MG63 (cell line): ENCODE measurements at regions not wholly inside any gene's neighbourhood (a gene's known extent, or its start where the extent isn't known, plus 50 kb on each side); places are given as distances from the start of the nearest gene placed in this dataset.
A peak's percentile ranks its signal among the peaks of the same experiment; 100 is the strongest.
"Not testable (repeated sequence)": the region's sequence is repeated elsewhere in the genome, so short reads cannot be mapped to it uniquely, and the experiment has no call there.

Source experiments
- DNase-seq: peaks from one replicate; pipeline ENCODE4 v3.0.0-alpha.2; 2020
- H3K27me3 ChIP-seq: fragments of 250-450 bp; sonication (Bioruptor Pico); 2 replicates; pipeline ENCODE4 v1.5.1; 2020; ENCODE audit warnings: mild to moderate bottlenecking, moderate library complexity
- H3K36me3 ChIP-seq: fragments of 250-450 bp; sonication (Bioruptor Pico); 2 replicates; pipeline ENCODE4 v1.5.1; 2020; ENCODE audit warnings: mild to moderate bottlenecking, moderate library complexity
- H3K4me3 ChIP-seq: fragments of 250-450 bp; sonication (Bioruptor Pico); 2 replicates; pipeline ENCODE4 v1.5.1; 2020; ENCODE audit warnings: mild to moderate bottlenecking, moderate library complexity
- H3K9me3 ChIP-seq: fragments of 250-450 bp; sonication (Bioruptor Pico); 2 replicates; pipeline ENCODE4 v1.5.1; 2020; ENCODE audit warnings: mild to moderate bottlenecking, moderate library complexity

- Histone ChIP-seq H3K4me3 (no peak overlapping the region), H3K27me3 (no peaks in the 10 kb centered on the region), H3K9me3 (no peaks in the 10 kb centered on the region), H3K36me3 (no peaks in the 10 kb centered on the region)
- no peak for DNase-seq
Measured at GRCh38 chr21:15620892-15621291, 108.9 kb upstream of the USP25 start.

- no peaks in the 10 kb centered on the region for H3K36me3 ChIP-seq
- no peak for DNase-seq
Measured at GRCh38 chr21:15624646-15625045, 105.1 kb upstream of the USP25 start.

GRCh38 chr21:15625363-15625762 lies 104.4 kb upstream of the USP25 start:
- H3K27me3 ChIP-seq = no peaks in the 10 kb centered on the region
- H3K36me3 ChIP-seq = no peaks in the 10 kb centered on the region
- H3K9me3 ChIP-seq = no peaks in the 10 kb centered on the region
- no peak for DNase-seq
- no peak overlapping the region for H3K4me3 ChIP-seq

More at GRCh38 chr21:15624646-15625045, 105.1 kb upstream of the USP25 start:
- Histone ChIP-seq H3K9me3 (no peaks in the 10 kb centered on the region), H3K4me3 (no peak overlapping the region), H3K27me3 (no peaks in the 10 kb centered on the region)

- no peaks in the 10 kb centered on the region for H3K9me3 ChIP-seq
- no peak overlapping the region for H3K4me3 ChIP-seq
- no peaks in the 10 kb centered on the region for H3K36me3 ChIP-seq
- H3K27me3 ChIP-seq = no peaks in the 10 kb centered on the region
- DNase-seq = no peak
Measured at GRCh38 chr21:15626031-15626430, 103.8 kb upstream of the USP25 start.

- Histone ChIP-seq H3K36me3 (no peaks in the 10 kb centered on the region), H3K4me3 (no peak overlapping the region), H3K9me3 (no peaks in the 10 kb centered on the region), H3K27me3 (no peaks in the 10 kb centered on the region)
- DNase-seq = no peak
Measured at GRCh38 chr21:15627011-15627410, 102.8 kb upstream of the USP25 start.

GRCh38 chr21:15627823-15628222 lies 102.0 kb upstream of the USP25 start:
- DNase-seq = no peak
- Histone ChIP-seq H3K36me3 (no peaks in the 10 kb centered on the region), H3K9me3 (no peaks in the 10 kb centered on the region), H3K27me3 (no peaks in the 10 kb centered on the region), H3K4me3 (no peak overlapping the region)

GRCh38 chr21:15631342-15631741 lies 98.4 kb upstream of the USP25 start:
- Histone ChIP-seq H3K36me3 (no peaks in the 10 kb centered on the region), H3K27me3 (no peaks in the 10 kb centered on the region)
- DNase-seq = no peak

GRCh38 chr21:15634541-15634940 lies 95.2 kb upstream of the USP25 start:
- H3K27me3 ChIP-seq, H3K9me3 ChIP-seq, H3K4me3 ChIP-seq, H3K36me3 ChIP-seq: not testable (repeated sequence)
- DNase-seq = peak; percentile 16

More at GRCh38 chr21:15631342-15631741, 98.4 kb upstream of the USP25 start:
- Histone ChIP-seq H3K9me3 (no peaks in the 10 kb centered on the region), H3K4me3 (no peak overlapping the region)

- H3K4me3 ChIP-seq = no peak overlapping the region
- no peaks in the 10 kb centered on the region for H3K9me3 ChIP-seq
- no peaks in the 10 kb centered on the region for H3K36me3 ChIP-seq
- no peak for DNase-seq
- H3K27me3 ChIP-seq = no peaks in the 10 kb centered on the region
Measured at GRCh38 chr21:15638856-15639549, 90.8 kb upstream of the USP25 start.

- not testable (repeated sequence) for H3K27me3 ChIP-seq, DNase-seq, H3K4me3 ChIP-seq, H3K9me3 ChIP-seq, H3K36me3 ChIP-seq
Measured at GRCh38 chr21:15640113-15640512, 89.7 kb upstream of the USP25 start.

- Histone ChIP-seq H3K4me3 (no peak overlapping the region), H3K36me3 (no peaks in the 10 kb centered on the region), H3K9me3 (no peaks in the 10 kb centered on the region), H3K27me3 (no peaks in the 10 kb centered on the region)
- DNase-seq = no peak
Measured at GRCh38 chr21:15644489-15644888, 85.3 kb upstream of the USP25 start.

GRCh38 chr21:15645830-15646229 lies 84.0 kb upstream of the USP25 start:
- DNase-seq = no peak
- Histone ChIP-seq H3K27me3 (no peaks in the 10 kb centered on the region), H3K4me3 (no peak overlapping the region), H3K9me3 (no peaks in the 10 kb centered on the region), H3K36me3 (no peaks in the 10 kb centered on the region)

- H3K36me3 ChIP-seq = no peaks in the 10 kb centered on the region
- H3K4me3 ChIP-seq = no peak overlapping the region
Measured at GRCh38 chr21:15650735-15651134, 79.0 kb upstream of the USP25 start.

GRCh38 chr21:15651172-15651571 lies 78.6 kb upstream of the USP25 start:
- no peaks in the 10 kb centered on the region; the same call in 1 of the 2 replicates for H3K9me3 ChIP-seq
- DNase-seq = no peak
- H3K4me3 ChIP-seq = no peak overlapping the region
- no peaks in the 10 kb centered on the region for H3K27me3 ChIP-seq
- no peaks in the 10 kb centered on the region for H3K36me3 ChIP-seq

More at GRCh38 chr21:15650735-15651134, 79.0 kb upstream of the USP25 start:
- no peaks in the 10 kb centered on the region; the same call in 1 of the 2 replicates for H3K9me3 ChIP-seq
- H3K27me3 ChIP-seq = no peaks in the 10 kb centered on the region
- DNase-seq = no peak

- DNase-seq = no peak
- H3K9me3 ChIP-seq = no peaks in the 10 kb centered on the region; the same call in 1 of the 2 replicates
- H3K36me3 ChIP-seq = no peaks in the 10 kb centered on the region
- no peak overlapping the region for H3K4me3 ChIP-seq
- H3K27me3 ChIP-seq = no peaks in the 10 kb centered on the region
Measured at GRCh38 chr21:15653710-15654109, 76.1 kb upstream of the USP25 start.

- no peaks in the 10 kb centered on the region; the same call in 1 of the 2 replicates for H3K9me3 ChIP-seq
- DNase-seq = no peak
- H3K27me3 ChIP-seq = no peaks in the 10 kb centered on the region
- H3K4me3 ChIP-seq = no peak overlapping the region
- no peaks in the 10 kb centered on the region for H3K36me3 ChIP-seq
Measured at GRCh38 chr21:15654171-15654570, 75.6 kb upstream of the USP25 start.

- H3K9me3 ChIP-seq = no peaks in the 10 kb centered on the region
- no peaks in the 10 kb centered on the region for H3K27me3 ChIP-seq
- DNase-seq = peak; percentile 31
- H3K36me3 ChIP-seq = no peaks in the 10 kb centered on the region
- H3K4me3 ChIP-seq = no peak overlapping the region
Measured at GRCh38 chr21:15659753-15660422, 69.9 kb upstream of the USP25 start.

GRCh38 chr21:15660423-15660804 lies 69.4 kb upstream of the USP25 start:
- DNase-seq = no peak
- Histone ChIP-seq H3K36me3 (no peaks in the 10 kb centered on the region), H3K4me3 (no peak overlapping the region), H3K27me3 (no peaks in the 10 kb centered on the region), H3K9me3 (no peaks in the 10 kb centered on the region)
